Limb (tissue), 2 donors: ENCODE measurements at regions not wholly inside any gene's neighbourhood (a gene's known extent, or its start where the extent isn't known, plus 50 kb on each side); places are given as distances from the start of the nearest gene placed in this dataset.

Experiments used
- DNase-seq, 2 donors: peaks; one replicate each; pipeline ENCODE4 v3.0.0-alpha.2; 2016; ENCODE audit errors: extremely low spot score in 2 of 2

GRCh38 chr16:73887911-73888310 lies 408.7 kb upstream of the PSMD7 start:
- DNase-seq, result no peak

DNA sequence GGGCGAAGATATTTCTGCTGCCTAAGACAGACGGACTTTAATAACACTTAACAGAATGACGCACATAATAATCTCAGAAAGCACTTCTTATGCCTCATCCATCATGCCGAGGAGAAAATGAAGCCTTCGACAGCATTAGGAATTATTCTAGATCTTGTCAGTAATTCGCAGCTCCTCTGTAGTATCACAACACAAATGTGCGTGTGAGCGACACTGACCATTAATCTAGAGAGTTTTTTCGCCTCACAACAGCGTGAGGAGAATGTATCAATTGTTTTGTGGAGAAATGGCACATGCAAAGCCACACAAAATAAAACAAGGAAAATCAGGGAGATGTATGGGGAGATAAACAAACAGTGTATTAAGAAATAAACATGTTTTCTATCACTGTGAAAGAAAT lies 410.2 kb upstream of the PSMD7 start:
- no peak for DNase-seq

- DNase-seq, result no peak
Measured at GRCh38 chr16:73885319-73885718, 411.3 kb upstream of the PSMD7 start.

- no peak for DNase-seq
Measured at GRCh38 chr16:73883841-73884240, 412.8 kb upstream of the PSMD7 start.

DNA sequence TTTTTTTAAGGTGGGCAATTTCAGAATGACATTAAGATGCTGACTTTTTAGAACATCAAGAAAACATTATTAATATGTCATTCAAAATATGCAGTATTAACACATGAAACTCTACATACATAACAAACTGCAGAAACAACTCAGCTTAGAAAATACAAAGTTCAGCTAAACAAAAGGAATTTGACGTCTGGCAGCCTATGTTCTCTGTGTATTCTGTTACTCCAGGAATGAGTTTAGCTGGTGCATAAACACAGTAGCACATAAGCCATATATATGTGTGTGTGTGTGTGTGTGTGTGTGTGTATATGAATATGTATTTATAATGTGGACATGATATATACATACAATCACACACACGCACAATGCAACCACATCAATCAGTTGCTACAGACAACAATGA lies 413.5 kb upstream of the PSMD7 start:
- no peak for DNase-seq

DNA sequence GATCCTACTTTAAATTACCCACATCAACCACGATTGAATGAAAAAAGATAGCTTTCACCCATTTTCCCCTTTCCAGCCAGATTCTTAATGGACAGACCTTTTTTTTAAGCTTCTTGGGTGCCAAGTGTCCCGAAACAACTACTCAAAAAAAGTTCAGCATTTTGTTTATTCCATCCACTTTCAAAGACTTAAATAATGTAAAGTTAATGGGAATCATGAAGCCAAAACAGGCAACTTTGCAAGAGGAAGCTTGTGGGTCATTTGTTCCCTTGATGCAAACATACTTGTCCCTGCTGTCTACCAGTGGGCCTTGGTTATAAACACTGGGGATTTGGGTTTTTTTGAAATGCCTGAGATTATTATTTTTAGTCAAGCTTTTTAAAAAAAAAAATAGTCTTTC lies 414.0 kb upstream of the PSMD7 start:
- no peak for DNase-seq

GRCh38 chr16:73882033-73882432 lies 414.6 kb upstream of the PSMD7 start:
- no peak for DNase-seq

DNA sequence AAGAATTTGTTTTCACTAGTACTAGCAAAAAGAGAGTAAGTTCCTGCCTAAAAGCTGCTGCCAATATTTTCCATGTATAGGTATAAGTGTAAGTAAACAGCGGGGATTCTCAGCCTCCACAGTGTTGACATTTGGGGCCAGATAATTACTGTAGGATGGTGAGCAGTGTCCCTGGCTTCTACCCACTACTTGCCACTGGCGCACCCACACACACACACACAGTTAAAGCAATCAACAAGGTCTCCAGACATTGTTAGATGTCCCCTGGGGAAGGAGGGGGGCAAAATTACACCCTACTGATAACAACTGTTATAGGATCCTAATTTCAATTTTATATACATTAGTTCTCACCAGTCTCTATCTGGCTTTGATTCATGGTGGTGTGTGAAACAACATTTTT lies 417.0 kb upstream of the PSMD7 start:
- DNase-seq, result no peak

- DNase-seq, result peak in 1 of 2 donors; percentile 94
Measured at GRCh38 chr16:73878611-73879010, 418.0 kb upstream of the PSMD7 start.

DNA sequence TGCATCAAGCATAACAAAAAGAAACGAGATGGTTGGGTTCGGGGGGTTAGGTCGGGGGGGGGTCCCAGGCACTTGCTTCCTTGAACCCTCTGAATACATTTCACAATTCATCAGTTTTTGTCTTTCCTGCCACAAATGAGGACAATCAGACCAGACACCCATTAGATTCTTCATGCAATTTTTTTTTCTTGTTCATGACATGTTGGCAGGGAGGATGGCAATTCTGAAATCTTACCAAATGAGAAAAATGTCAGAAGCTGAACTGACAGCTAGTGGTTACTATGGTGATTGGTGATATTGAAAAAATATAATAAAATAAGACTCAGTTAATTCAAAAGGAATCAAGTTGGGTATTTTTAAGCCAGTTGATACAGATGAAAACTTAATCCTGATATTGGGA lies 419.5 kb upstream of the PSMD7 start:
- no peak for DNase-seq

- DNase-seq, result no peak
Measured at GRCh38 chr16:73875996-73876690, 420.5 kb upstream of the PSMD7 start.

DNA sequence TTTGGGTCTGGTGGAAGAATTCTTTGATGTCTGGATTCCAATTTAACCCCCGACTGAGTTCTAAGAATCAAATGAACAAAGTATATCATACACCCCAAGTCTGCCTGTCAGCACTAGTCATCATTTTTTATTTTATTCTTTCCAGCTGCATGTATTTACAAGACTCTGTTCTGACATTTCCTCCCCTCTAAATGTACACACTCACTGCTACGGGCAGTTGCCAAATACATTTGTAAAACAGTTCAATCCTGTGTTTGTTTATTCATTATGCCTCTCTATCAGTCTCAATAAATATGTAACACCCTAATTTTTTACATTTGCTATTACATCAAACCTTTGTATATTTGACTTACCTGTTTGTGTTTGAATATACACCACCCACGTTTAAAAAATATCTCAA lies 422.3 kb upstream of the PSMD7 start:
- DNase-seq, result no peak

GRCh38 chr16:73873643-73874042 lies 423.0 kb upstream of the PSMD7 start:
- DNase-seq, result no peak

DNA sequence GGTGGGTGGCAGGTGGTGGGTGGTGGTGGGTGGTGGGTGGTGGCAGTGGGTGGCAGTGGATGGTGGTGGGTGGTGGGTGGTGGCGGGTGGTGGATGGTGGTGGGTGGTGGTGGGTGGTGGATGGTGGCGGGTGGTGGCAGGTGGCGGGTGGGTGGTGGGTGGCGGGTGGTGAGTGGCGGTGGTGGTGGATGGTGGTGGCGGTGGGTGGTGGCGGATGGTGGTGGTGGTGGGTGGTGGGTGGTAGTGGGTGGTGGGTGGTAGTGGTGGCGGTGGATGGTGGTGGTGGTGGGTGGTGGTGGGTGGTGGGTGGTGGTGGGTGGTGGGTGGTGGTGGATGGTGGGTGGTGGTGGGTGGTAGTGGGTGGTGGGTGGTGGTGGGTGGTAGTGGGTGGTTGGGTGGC lies 423.8 kb upstream of the PSMD7 start:
- no peak for DNase-seq

DNA sequence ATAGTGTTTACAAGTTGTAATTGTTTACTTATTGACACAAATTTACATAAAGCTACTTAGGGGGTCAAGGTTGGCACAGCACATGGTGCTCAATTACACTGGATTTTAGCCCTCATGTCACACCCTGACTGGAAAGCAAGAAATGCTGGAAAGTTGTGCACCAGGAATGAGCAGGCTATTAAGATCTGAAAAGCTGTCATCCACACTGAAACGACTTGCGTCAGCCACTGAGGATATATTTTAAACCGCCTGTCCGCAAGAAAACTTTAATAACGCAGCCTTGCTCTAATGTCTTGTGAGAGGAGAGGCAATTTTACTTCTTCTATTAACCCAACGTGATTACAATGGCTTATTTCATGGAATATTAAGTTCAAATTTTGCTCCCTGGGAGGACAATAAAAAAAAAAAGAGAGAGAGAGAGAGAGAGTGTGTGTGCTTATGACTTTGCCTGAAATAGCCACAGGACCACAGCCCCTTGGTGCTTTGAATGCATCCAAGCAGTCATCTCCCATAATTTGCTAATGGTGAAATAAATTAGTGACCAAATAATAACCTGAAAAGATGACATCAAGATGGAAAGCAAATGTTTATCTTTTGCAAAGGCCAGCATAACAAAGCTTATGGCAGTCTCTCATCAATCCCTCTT lies 425.4 kb upstream of the PSMD7 start:
- no peak for DNase-seq

- DNase-seq, result no peak
Measured at GRCh38 chr16:73869126-73869525, 427.5 kb upstream of the PSMD7 start.

GRCh38 chr16:73864868-73865267 lies 431.7 kb upstream of the PSMD7 start:
- DNase-seq, result no peak

DNA sequence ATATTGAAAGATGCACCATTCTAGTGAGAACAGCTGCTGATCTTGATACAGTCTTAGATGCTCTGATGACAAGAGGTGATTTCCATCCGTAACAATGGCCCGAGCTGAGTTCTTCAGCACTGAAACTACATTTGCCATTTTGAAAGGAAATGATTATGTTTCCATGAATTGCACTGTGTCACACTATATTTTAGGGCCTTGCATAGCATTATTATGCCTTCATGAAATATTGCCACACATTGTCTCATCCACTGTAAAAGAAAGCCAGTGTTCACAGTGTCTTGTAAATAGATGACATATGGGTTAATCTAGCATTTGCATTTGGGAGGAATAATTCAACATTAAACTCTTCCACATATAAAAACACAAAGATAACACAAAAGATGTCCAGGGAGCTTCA lies 438.3 kb upstream of the PSMD7 start:
- no peak for DNase-seq

- no peak for DNase-seq
Measured at GRCh38 chr16:73853968-73854367, 442.6 kb upstream of the PSMD7 start.

DNA sequence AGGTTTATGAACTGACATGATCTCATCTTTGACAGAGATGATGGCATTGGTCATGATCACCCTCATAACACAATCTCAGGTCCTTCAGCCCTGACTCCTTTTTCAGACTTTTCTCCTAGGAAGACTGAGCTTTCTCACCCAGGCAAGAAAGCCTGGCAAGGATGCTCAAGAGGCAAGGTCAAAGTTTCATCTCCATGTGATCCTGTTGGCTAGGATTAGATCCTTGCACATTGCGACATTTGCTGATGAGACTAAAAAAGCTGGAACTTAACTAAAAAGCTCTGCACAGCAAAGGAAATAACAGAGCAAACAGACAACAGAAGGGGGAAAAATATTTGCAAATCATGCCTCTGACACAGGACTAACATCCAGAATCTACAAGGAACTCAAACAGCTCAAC lies 444.1 kb upstream of the PSMD7 start:
- DNase-seq, result no peak

DNA sequence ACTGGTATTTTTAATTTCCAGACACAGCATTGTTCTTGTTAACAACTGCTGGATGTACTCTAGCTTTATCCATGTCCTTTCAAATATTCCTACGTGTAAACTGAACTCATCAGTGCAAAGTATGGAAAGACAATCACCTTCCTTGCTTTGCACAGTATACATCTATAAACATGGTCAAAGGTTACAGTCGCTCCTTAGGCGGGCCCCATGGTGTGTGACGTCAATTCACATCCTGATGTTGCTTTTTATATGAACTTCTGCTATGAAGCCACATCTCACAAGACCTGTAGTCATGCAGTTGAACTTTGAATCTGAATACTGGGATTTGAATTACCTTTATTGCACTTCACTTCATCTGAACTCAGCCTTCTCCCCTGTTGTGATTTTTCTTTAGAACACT lies 447.6 kb upstream of the PSMD7 start:
- DNase-seq, result no peak

- DNase-seq, result no peak
Measured at GRCh38 chr16:73847090-73847489, 449.5 kb upstream of the PSMD7 start.

GRCh38 chr16:73846356-73846755 lies 450.3 kb upstream of the PSMD7 start:
- peak in 1 of 2 donors; percentile 48 for DNase-seq

DNA sequence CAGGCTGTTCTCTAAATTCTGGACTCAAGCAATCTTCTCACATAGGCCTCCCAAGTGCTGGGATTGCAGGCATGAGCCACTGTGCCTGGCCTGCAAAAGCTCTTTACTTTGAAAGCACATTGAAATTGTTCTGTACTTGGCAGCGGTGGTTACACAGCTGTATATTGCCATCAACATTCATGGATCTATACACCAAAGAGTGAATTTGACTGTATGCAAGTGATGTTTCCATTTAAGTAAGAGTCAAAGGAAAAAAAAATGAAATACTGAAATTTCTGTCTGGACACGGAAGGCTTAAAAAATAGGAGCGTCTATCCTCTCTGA lies 450.6 kb upstream of the PSMD7 start:
- no peak for DNase-seq
